ENCODE measurements at regions not wholly inside any gene's neighbourhood (a gene's known extent, or its start where the extent isn't known, plus 50 kb on each side); places are given as distances from the start of the nearest gene placed in this dataset.

GRCh38 chr1:219772265-219773036 lies 155.9 kb downstream of the SLC30A10 start:
- no peak for DNase-seq

DNA sequence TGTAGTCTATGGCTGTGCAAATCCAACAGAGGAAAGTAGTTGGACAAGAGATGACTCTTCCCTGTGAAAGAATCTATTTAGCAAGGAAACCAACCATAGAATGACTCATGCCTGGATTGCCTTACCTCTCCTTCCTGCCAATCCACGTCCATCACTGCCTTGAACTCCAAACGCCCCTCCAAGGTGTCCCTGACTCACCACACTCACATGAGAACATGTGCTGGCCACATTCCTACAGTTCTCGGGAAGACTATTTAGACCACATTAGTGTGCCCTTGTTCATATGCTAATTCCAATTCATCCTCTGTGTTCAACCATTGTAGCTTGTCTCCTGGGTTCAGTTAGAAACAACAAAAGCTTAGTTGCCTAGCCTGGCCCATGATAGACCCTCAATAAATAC lies 157.3 kb downstream of the SLC30A10 start:
- DNase-seq, result peak; percentile 51

GRCh38 chr1:219763321-219763720 lies 150.4 kb upstream of the ZC3H11B start:
- DNase-seq, result no peak

DNA sequence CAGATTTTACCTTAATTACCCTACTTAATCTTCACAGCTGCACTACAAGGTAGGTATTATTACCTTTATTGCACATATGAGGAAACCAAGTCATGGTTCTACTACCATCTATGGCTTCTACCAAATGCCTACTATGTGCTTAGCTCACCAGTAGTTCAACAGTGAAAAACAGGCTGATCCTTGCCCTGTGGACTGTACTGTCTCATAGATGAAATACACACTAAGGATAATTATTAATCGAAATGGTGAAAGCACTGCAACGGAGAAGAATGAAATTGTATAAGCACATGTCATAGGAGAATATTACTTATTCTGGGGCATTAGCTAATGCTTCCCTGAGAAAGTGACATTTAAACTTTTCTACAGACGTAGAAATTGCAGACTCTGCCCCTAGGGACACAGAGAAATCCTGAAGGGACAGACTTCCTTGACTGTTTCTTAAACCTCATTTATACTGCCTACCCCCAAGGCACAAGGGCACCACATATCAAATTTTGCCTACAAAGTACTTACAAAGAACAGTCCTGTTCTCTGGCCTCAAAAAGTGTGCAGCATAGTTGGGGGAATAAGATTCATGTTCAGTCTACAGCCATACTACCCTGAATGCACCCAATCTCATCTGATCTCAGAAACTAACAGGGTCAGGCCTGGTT lies 148.4 kb upstream of the ZC3H11B start:
- DNase-seq, result no peak

- DNase-seq, result no peak
These were observed 146.2 kb upstream of the ZC3H11B start for GRCh38 chr1:219759095-219759494.

GRCh38 chr1:219757890-219758289 lies 145.0 kb upstream of the ZC3H11B start:
- no peak for DNase-seq

GRCh38 chr1:219755234-219755633 lies 142.3 kb upstream of the ZC3H11B start:
- no peak for DNase-seq

DNA sequence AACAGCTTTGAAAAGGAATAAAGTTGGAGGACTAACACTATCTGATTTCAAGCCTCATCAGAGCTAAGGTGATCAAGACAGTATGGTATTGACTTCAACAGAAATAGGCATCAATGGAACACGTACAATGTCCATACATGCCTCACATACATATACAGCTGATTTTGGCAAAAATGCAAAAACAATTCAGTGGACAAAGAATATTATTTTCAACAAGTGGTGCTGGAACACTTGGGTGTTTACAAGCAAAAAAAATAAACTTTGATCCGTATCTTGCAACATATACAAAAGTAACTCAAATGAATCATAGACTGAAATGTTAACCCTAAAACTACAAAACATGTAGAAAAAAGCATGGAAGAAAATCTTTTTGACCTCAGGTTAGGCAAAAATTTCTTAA lies 141.9 kb upstream of the ZC3H11B start:
- DNase-seq, result no peak

- DNase-seq, result no peak
These were observed 141.0 kb upstream of the ZC3H11B start for GRCh38 chr1:219753914-219754313.

GRCh38 chr1:219752645-219753044 lies 139.7 kb upstream of the ZC3H11B start:
- DNase-seq, result no peak

DNA sequence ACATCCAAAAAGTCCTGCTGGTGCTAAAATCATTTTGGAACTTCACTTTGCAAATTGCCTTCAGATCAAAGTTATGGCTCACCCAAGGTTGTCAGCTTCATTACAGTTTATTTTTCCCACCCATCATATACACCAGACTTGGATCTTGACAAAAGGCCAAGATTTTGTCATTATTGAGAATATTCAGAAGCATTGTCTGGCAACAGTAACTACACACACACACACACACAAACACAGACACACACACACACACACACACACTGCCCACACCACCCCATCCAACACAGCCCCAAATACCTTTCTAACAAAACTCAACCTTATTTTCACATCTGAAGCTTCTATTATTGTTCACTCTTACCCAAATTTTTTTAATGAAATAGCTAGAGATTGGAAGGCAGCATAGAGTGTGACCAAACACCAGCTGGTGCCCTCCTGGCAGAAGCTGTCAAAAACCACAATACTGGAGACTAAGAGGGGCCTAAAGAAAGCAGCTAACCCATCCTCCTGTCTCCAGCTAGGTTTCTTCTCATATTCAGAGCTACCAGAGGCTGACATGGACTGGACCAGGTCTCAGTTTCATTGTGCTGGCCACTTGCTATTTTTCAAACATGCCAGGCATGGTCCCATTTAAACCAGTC lies 139.1 kb upstream of the ZC3H11B start:
- no peak for DNase-seq

DNA sequence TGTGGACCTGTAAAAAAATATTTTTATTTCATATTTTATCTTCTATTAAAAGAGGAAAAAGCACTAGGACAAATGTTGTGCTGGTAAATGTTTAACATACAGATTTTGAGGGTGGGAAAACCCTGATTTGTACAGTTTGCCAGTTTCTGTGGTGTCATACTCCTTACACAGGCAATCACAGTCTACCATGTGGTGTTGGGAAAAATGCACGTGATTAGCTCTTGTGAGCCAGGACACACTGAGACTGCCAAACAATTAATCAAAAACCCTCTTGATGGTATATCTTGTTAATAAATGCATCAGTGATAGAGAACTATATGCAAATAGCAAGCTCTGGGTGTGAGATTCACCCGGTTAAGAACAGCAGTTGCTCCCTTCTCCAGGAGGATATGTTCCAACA lies 136.5 kb upstream of the ZC3H11B start:
- DNase-seq, result no peak

DNA sequence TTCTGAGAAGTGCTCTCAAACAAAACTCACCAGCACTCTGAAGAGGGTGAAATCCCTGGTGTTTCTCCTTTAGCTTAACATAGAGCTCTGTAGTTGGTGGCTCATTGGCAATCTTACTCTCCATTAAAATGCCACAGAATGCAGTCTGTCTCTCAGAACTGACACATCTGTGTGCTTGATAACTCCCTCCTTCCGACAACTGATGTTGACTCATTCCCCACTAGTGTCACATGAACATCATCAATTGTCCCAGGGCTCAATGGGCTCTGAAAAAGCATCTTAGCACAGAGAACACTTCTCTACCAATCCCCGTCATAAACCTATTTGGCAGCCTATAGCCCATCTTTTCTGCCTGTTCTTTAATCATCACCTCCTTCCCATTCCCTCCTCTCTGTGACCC lies 133.2 kb upstream of the ZC3H11B start:
- DNase-seq, result no peak

DNA sequence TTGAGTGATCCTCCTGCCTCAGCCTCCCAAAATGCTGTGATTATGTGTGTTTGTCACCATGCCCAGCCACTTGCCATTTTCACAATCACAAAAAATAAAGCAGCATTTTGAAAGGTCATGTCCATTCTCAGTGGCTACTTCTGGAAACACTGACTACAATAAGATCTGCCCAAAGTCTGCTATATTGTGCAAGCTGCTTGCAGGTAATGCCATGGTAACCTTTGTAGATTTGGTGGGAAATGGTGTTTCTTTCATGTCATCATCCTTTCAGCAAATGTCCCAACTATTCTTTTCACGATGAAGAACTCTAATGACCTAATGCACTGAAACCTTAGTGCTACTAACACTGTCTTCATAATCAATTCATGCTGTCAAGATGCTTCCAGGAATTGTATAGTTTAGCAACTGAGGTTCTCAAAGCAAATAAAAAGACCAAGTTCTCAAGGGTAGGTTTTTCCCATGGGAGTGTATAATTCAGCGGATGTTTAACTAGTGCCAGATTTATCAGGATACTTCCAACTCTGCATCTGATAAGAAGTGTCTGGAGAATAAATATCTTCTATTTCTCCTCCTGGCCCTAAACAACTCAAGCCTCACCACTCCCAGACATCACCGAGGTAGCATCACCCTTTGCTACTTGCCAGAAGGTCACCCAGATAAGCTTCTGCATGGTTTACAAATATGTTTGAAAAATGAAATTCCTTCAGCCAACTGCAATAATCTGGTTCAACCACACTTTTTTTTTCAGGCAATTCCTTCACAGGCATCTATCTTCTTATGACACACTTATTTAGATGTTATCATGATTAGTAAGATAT lies 132.0 kb upstream of the ZC3H11B start:
- no peak for DNase-seq

DNA sequence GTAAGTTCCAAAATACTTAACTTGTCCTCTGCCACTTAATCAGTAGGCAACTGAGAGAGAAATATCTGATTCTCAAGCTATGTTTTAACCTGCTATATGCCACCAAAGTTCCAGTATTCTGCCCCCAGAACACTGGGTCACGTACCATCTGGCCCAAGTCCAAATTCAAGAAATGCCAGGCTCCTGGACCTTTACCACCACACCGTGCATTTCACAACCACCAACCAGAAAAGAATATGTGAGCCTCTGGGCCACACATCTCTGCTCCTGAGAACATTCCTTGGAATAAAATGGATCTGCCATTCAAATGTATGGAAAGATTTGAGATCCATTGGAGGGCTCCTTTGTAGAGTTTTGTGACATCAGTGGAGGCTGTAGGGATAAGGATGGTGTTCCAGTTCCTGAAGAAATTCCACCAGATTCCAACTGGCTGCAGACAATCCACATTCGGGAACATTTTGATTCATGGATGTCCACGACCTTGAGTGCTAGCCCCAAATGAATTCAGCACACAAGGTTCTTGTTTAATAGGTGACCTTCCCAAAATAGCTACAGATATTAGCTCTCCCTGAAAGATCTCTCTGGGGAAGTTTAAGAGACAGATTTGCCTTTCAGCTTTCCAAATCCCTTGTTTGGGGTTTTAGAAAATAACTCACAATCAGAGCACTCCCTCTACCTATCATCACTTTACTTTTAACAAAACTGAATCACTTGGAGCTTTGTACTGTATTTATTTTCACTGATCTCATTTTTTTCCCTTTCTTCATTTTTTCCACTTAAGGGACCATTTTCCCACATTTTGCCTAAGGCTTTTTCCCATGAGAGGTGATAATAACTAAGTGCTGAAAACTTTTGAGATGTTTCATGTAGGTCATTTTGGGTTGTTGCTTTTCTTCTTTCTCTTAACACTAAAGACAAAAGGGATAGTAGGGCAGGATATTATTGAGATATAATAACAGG lies 128.4 kb upstream of the ZC3H11B start:
- DNase-seq, result no peak

DNA sequence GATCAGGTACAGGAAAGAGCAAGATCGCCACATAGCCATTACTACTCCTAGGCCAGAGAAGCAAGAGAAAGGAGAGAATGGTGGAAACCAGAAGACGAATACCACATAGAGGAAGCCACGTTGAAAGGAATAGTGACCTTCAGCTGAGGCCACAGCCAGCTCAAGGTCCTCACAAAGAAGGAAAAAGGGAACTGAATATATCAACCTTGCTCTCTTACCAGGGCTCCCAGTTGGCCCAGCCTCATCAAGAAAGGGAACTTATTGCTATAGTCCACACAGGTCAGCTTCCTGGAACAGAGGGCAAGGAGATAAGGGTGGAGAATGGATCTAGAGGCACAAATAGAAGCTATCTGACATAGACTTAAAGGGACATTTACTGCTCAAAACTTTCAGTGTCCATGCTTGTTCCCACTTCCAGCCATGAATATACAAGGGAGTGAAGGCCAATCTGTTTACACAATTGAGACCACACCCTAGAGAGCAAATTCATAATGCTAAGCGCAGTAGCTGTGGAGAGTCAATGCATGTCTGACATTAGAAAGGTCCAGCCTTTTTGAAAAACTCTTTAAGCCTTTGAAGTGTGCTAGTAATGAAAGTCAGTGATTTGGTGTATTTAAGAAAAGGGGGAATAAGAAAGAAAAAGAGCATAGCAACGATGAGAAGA lies 120.7 kb upstream of the ZC3H11B start:
- DNase-seq, result no peak

GRCh38 chr1:219732814-219733491 lies 120.0 kb upstream of the ZC3H11B start:
- DNase-seq, result no peak

- no peak for DNase-seq
These were observed 118.9 kb upstream of the ZC3H11B start for GRCh38 chr1:219731771-219732170.

DNA sequence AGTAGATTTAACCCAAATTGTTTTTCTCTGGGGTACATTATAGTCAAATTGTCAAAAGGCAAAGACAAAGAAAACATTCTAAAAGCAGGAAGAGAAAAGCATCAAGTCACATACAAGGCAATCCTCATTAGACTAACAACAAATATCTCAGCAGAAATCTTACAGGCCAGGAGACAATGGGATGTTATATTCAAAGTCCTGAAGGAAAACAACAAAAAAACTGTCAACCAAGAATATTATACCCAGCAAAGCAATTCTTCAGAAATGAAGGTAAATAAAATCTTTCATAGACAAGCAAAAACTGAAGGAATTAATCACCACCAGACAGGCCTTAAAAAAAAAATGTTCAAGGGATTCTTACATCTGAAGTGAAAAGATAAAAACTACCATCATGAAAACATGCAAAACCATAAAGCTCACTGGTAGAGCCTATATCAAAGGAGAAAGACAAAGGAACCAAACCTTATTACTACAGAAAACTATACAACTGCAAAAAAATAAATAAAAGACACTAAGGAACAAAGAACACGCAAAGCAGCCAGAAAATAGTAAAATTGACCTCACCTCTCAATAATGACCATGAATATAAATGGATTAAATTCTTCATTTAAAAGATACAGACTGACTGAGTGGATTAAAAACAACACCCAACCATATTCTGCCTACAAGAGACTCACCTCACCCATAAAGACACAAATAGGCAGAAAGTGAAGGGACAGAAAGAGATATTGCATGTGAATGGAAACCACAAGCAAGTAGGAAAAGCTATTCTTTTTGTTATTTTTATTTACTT lies 113.8 kb upstream of the ZC3H11B start:
- no peak for DNase-seq

DNA sequence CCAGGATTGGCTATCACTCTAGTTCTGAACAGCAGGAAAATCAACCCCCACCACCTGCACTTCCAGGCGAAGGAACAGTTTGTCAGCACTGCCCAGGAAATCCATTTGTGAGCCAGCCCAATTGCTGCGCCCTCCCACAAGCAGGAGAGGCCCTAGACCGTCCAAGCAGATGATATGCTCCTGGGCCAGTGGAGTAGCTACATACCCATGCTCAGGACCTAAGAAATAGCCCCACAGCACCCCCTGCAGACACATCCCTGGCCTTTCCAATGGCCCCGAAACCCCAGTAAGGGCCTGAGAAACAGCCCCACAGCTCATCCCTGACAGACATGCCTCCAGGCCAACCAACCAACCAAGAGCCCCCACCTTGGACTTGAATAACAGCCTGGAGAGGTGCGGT lies 111.5 kb upstream of the ZC3H11B start:
- no peak for DNase-seq

Data from left hindlimb (tissue), 1 donor.